ENCODE measurements at regions not wholly inside any gene's neighbourhood (a gene's known extent, or its start where the extent isn't known, plus 50 kb on each side); places are given as distances from the start of the nearest gene placed in this dataset.

GRCh38 chr1:245041058-245041698 is 113.6 kb upstream of the KIF26B start:
- Mint-ChIP-seq H3K4me1 (peaks cover 0 to 3% (median 1%) of the 10 kb centered on the region in 4 donors), H3K27me3 (no peaks in the 10 kb centered on the region), H3K36me3 (no peaks in the 10 kb centered on the region), H3K4me3 (no peak overlapping the region), H3K9me3 (no peaks in the 10 kb centered on the region), H3K27ac (no peak overlapping the region)
- POLR2A ChIA-PET, result interaction anchor here (0.8 to 2.1 kb wide), 2 partner anchors 70 to 240 kb away, joined by 3 to 7 read pairs; no protein-coding TSS in a partner anchor
- ATAC-seq, result no peak
- no peak for DNase-seq

GRCh38 chr1:245039196-245039595 is 115.6 kb upstream of the KIF26B start:
- peaks cover 0 to 3% (median 1%) of the 10 kb centered on the region in 4 donors for H3K4me1 Mint-ChIP-seq
- ATAC-seq (no peak), DNase-seq (no peak)
- peak overlapping the region in 1 of 10 donors; percentile 38 for H3K27ac Mint-ChIP-seq
- POLR2A ChIA-PET, result interaction anchor here (0.6 kb wide), 2 partner anchors 58 to 199 kb away, joined by 3 to 4 read pairs; no protein-coding TSS in a partner anchor
- H3K36me3 Mint-ChIP-seq, result no peaks in the 10 kb centered on the region
- no peak overlapping the region for H3K4me3 Mint-ChIP-seq
- H3K27me3 Mint-ChIP-seq, result no peaks in the 10 kb centered on the region
- no peaks in the 10 kb centered on the region for H3K9me3 Mint-ChIP-seq

- ATAC-seq (no peak), DNase-seq (no peak)
- H3K4me1 Mint-ChIP-seq, result no peaks in the 10 kb centered on the region
- peaks cover 0 to 4% (median 0%) of the 10 kb centered on the region in 5 donors for H3K27me3 Mint-ChIP-seq
- H3K36me3 Mint-ChIP-seq, result no peaks in the 10 kb centered on the region
- H3K4me3 Mint-ChIP-seq, result no peak overlapping the region
- H3K9me3 Mint-ChIP-seq, result no peaks in the 10 kb centered on the region
- POLR2A ChIA-PET, result no interaction called here
- no peak overlapping the region for H3K27ac Mint-ChIP-seq
These were observed 118.7 kb upstream of the KIF26B start for GRCh38 chr1:245036102-245036501.

- Mint-ChIP-seq H3K27me3 (peaks cover 0 to 4% (median 0%) of the 10 kb centered on the region in 5 donors), H3K4me3 (no peak overlapping the region), H3K36me3 (peaks cover 0 to 2% (median 0%) of the 10 kb centered on the region in 3 donors), H3K9me3 (no peaks in the 10 kb centered on the region), H3K4me1 (peaks cover 0 to 13% (median 5%) of the 10 kb centered on the region in 4 donors), H3K27ac (no peak overlapping the region)
- ATAC-seq (no peak), DNase-seq (no peak)
- POLR2A ChIA-PET, result no interaction called here
These were observed 123.7 kb upstream of the KIF26B start for GRCh38 chr1:245031041-245031440.

GRCh38 chr1:245026247-245026646 is 128.5 kb upstream of the KIF26B start:
- no peak overlapping the region for H3K4me3 Mint-ChIP-seq
- no peaks in the 10 kb centered on the region for H3K9me3 Mint-ChIP-seq
- no peak for ATAC-seq
- POLR2A ChIA-PET, result no interaction called here
- DNase-seq, result no peak
- peak overlapping the region in 1 of 10 donors; percentile 30 for H3K27ac Mint-ChIP-seq
- no peaks in the 10 kb centered on the region for H3K27me3 Mint-ChIP-seq
- peaks cover 0 to 5% (median 0%) of the 10 kb centered on the region in 3 donors for H3K36me3 Mint-ChIP-seq
- H3K4me1 Mint-ChIP-seq, result peaks cover 0 to 13% (median 5%) of the 10 kb centered on the region in 4 donors

- no peak overlapping the region for H3K4me3 Mint-ChIP-seq
- no peak for ATAC-seq
- no peaks in the 10 kb centered on the region for H3K27me3 Mint-ChIP-seq
- H3K4me1 Mint-ChIP-seq, result peaks cover 0 to 10% (median 4%) of the 10 kb centered on the region in 4 donors
- peak overlapping the region in 1 of 10 donors; percentile 30 for H3K27ac Mint-ChIP-seq
- DNase-seq, result no peak
- POLR2A ChIA-PET, result no interaction called here
- H3K9me3 Mint-ChIP-seq, result no peaks in the 10 kb centered on the region
- H3K36me3 Mint-ChIP-seq, result peaks cover 0 to 5% (median 0%) of the 10 kb centered on the region in 3 donors
These were observed 129.3 kb upstream of the KIF26B start for GRCh38 chr1:245025525-245025924.

- Mint-ChIP-seq H3K9me3 (no peaks in the 10 kb centered on the region), H3K27ac (no peak overlapping the region), H3K4me1 (peaks cover 0 to 14% (median 1%) of the 10 kb centered on the region in 4 donors), H3K36me3 (peaks cover 0 to 3% (median 0%) of the 10 kb centered on the region in 3 donors), H3K27me3 (no peaks in the 10 kb centered on the region), H3K4me3 (no peak overlapping the region)
- DNase-seq (no peak), ATAC-seq (no peak)
- POLR2A ChIA-PET, result no interaction called here
These were observed 131.6 kb upstream of the KIF26B start for GRCh38 chr1:245023222-245023621.

- Mint-ChIP-seq H3K27me3 (no peaks in the 10 kb centered on the region), H3K4me3 (no peak overlapping the region), H3K36me3 (peaks cover 0 to 3% (median 0%) of the 10 kb centered on the region in 3 donors), H3K4me1 (peaks cover 0 to 18% (median 3%) of the 10 kb centered on the region in 4 donors), H3K27ac (no peak overlapping the region), H3K9me3 (no peaks in the 10 kb centered on the region)
- POLR2A ChIA-PET, result interaction anchor here (0.6 to 1.1 kb wide), 4 partner anchors 13 to 158 kb away, joined by 3 to 11 read pairs (median 3); partner anchors contain the start of gene HNRNPU
- ATAC-seq (peak in 1 of 2 donors; percentile 46), DNase-seq (no peak)
These were observed 134.8 kb upstream of the KIF26B start for GRCh38 chr1:245019910-245020486.

- Mint-ChIP-seq H3K4me1 (peaks cover 0 to 18% (median 3%) of the 10 kb centered on the region in 4 donors), H3K27me3 (no peaks in the 10 kb centered on the region), H3K9me3 (no peaks in the 10 kb centered on the region), H3K36me3 (no peaks in the 10 kb centered on the region), H3K4me3 (no peak overlapping the region), H3K27ac (no peak overlapping the region)
- DNase-seq (no peak), ATAC-seq (no peak)
- POLR2A ChIA-PET, result no interaction called here
These were observed 138.1 kb upstream of the KIF26B start for GRCh38 chr1:245016700-245017099.

- Mint-ChIP-seq H3K27me3 (no peaks in the 10 kb centered on the region), H3K4me3 (no peak overlapping the region), H3K9me3 (no peaks in the 10 kb centered on the region), H3K4me1 (peaks cover 0 to 14% (median 3%) of the 10 kb centered on the region in 4 donors), H3K36me3 (no peaks in the 10 kb centered on the region), H3K27ac (no peak overlapping the region)
- POLR2A ChIA-PET, result no interaction called here
- ATAC-seq (no peak), DNase-seq (no peak)
These were observed 139.8 kb upstream of the KIF26B start for GRCh38 chr1:245015031-245015430.

GRCh38 chr1:245014247-245015029 is 140.3 kb upstream of the KIF26B start:
- Mint-ChIP-seq H3K27ac (no peak overlapping the region), H3K9me3 (no peaks in the 10 kb centered on the region), H3K36me3 (no peaks in the 10 kb centered on the region), H3K27me3 (no peaks in the 10 kb centered on the region), H3K4me3 (no peak overlapping the region), H3K4me1 (peaks cover 0 to 11% (median 3%) of the 10 kb centered on the region in 4 donors)
- no peak for DNase-seq
- POLR2A ChIA-PET, result no interaction called here
- ATAC-seq, result no peak

- no peaks in the 10 kb centered on the region for H3K36me3 Mint-ChIP-seq
- H3K27ac Mint-ChIP-seq, result no peak overlapping the region
- DNase-seq (no peak), ATAC-seq (no peak)
- no peak overlapping the region for H3K4me3 Mint-ChIP-seq
- POLR2A ChIA-PET, result no interaction called here
- H3K4me1 Mint-ChIP-seq, result peaks cover 0 to 2% (median 0%) of the 10 kb centered on the region in 4 donors
- no peaks in the 10 kb centered on the region for H3K9me3 Mint-ChIP-seq
- peaks cover 0 to 1% (median 0%) of the 10 kb centered on the region in 5 donors for H3K27me3 Mint-ChIP-seq
These were observed 144.7 kb upstream of the KIF26B start for GRCh38 chr1:245010018-245010614.

Data from naive thymus-derived CD8-positive, alpha-beta T cell (primary cell).